ENCODE measurements at regions not wholly inside any gene's neighbourhood (a gene's known extent, or its start where the extent isn't known, plus 50 kb on each side); places are given as distances from the start of the nearest gene placed in this dataset.

DNA sequence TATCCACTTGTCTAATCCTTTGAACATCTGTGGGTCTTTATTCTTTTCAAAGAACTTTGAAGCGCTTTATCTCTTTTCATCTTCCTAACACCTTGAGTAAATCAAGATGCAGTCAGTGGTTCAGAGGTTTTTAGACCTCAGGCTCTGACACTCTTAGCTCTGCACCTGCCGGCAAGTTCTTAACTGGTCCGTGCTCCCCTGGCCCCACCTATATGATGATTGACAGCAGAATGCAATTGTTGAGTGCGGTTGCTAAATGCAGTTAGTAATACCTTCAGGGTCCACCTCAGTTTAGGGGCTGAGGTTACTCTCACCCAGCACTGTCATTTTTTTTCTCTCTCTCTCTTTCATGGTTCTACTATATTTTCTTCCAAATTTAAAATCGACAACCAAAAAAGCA, 854.2 kb upstream of the AUTS2 start:
- no peak for DNase-seq (ENCODE audit: low read depth)
- TF ChIP-seq, protein P1, sequence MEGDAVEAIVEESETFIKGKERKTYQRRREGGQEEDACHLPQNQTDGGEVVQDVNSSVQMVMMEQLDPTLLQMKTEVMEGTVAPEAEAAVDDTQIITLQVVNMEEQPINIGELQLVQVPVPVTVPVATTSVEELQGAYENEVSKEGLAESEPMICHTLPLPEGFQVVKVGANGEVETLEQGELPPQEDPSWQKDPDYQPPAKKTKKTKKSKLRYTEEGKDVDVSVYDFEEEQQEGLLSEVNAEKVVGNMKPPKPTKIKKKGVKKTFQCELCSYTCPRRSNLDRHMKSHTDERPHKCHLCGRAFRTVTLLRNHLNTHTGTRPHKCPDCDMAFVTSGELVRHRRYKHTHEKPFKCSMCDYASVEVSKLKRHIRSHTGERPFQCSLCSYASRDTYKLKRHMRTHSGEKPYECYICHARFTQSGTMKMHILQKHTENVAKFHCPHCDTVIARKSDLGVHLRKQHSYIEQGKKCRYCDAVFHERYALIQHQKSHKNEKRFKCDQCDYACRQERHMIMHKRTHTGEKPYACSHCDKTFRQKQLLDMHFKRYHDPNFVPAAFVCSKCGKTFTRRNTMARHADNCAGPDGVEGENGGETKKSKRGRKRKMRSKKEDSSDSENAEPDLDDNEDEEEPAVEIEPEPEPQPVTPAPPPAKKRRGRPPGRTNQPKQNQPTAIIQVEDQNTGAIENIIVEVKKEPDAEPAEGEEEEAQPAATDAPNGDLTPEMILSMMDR (IDR thresholded peaks at IDR 0.05; ENCODE audit: control insufficient read depth, insufficient read depth, low read depth, low read length, missing control alignments), result no peak
- H3K4me3 ChIP-seq (ENCODE audit: control insufficient read depth, low read depth, low read length), result no peak overlapping the region

DNA sequence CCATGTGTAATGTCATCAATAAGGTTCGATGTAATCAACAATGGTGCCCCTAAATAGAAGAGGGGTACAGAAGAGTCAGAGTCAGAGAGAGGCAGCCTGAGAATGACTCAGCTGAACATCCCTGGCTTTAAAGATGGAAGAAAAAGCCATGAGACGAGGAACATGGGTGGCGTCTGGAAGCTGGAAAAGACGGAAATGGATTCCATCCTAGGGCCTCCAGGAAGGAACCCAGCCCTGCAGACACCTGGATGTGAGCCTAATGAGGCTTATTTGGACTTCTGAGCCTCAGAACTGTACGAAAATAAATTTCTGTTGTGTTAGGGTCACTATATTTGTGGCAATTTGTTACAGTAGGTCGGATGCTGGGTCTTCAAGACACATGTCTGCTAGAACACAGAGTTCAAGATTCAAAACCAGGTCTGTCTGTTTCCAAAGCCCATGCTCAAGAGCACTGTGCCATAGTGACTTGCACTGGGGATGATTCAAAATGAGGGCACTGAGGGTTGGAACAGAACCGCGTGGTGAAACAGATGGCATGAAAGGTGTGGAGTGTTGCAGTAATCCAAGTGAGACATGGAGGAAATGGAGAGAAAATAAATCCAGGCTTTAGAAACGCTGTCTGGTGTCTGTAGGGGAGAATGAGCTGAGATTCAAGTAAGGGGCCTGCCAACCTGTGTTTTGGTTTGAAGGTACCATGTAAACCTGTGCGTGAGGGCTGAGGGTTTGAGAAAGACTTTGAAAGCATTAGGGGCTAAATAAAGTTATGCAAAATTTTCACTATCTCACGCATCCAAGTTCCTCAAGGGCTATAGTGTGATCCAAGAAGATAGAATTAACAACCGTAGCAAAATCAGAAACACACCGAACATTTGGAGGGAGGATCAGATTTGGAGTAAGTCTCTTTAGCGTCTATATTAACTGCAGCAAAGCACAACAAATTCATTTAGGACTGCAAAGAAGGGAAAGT, 849.1 kb upstream of the AUTS2 start:
- H3K4me3 ChIP-seq (ENCODE audit: control insufficient read depth, low read depth, low read length), result no peak overlapping the region
- DNase-seq (ENCODE audit: low read depth), result no peak
- TF ChIP-seq, protein P1 (IDR thresholded peaks at IDR 0.05; ENCODE audit: control insufficient read depth, insufficient read depth, low read depth, low read length, missing control alignments), result no peak

DNA sequence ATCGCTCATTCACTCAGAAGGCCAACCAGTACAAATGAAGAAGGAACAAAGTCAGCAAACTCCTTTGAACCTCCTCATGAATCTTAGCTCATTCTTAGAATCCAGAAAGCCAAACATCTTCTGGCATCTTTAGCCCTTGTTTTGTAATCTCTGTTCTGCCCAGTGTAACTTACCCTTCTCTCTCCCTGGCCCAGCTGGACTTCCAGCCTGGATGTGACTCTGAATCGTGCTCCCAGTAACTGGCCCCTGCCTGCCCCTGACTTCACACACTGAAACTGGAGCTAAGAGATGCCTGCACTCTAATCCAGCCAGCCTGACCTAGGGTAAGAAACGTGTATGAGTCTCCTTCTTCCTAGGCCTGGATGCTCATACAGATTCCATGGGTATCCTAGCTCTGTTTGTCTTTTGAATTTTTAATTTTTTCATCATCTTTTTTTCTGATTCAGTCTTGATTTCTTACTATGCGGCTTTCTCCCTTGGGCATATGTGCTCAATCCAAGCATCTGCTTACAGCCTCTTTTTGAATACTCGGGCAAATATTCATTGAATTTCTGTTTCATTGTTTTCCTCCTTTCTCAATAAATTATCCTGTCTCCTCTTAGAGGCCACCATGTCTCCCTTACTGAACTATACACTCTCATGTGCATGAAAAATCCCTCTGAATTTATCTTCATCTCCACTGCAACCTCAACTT, 845.6 kb upstream of the AUTS2 start:
- TF ChIP-seq, protein P1 (IDR thresholded peaks at IDR 0.05; ENCODE audit: control insufficient read depth, insufficient read depth, low read depth, low read length, missing control alignments), result no peak
- no peak overlapping the region for H3K4me3 ChIP-seq (ENCODE audit: control insufficient read depth, low read depth, low read length)
- DNase-seq (ENCODE audit: low read depth), result no peak

DNA sequence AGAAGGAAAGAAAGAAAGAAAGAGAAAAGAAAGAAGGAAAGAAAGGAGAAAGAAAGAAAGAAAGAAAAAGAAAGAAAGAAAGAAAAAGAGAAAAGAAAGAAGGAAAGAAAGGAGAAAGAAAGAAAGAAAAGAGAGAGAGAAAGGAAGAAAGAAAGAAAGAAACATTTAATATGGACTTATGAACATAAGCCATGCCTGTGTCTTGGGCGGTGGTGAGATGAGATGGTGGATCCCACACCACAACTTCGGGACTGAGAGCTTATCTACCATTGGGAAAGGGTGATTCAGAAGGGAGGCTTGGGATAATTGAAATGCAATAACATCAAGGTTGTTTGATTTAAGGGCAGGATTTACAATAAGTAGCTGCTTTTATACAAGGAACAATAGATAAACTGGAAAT, 843.9 kb upstream of the AUTS2 start:
- TF ChIP-seq, protein P1 (IDR thresholded peaks at IDR 0.05; ENCODE audit: control insufficient read depth, insufficient read depth, low read depth, low read length, missing control alignments), result no peak
- DNase-seq (ENCODE audit: low read depth), result no peak
- no peak overlapping the region for H3K4me3 ChIP-seq (ENCODE audit: control insufficient read depth, low read depth, low read length)

DNA sequence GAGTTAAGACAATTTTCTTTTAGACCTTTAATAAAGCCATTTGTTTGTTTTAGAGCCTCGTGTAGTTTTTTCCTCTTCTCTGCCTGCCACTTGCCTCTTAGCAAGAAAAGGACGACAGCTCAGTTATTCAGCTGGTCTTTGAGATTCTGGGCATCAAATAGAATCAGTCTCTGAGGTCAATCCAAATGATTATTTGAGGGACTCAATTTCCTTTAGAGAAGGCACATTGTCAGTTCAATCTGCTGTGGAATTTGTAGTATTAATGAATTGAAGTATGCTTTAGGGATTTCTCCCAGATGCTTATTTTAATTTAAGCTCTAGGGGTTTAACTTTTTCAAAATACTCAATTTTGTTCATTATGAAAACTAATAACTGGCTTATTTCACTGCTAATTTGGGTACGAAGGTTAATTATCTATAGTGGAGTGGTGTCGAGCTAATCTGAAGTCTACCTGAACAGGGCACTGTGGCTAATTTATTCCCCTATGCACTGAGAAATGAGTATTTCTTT, 841.2 kb upstream of the AUTS2 start:
- DNase-seq (ENCODE audit: low read depth), result no peak
- TF ChIP-seq, protein P1 (IDR thresholded peaks at IDR 0.05; ENCODE audit: control insufficient read depth, insufficient read depth, low read depth, low read length, missing control alignments), result no peak

DNA sequence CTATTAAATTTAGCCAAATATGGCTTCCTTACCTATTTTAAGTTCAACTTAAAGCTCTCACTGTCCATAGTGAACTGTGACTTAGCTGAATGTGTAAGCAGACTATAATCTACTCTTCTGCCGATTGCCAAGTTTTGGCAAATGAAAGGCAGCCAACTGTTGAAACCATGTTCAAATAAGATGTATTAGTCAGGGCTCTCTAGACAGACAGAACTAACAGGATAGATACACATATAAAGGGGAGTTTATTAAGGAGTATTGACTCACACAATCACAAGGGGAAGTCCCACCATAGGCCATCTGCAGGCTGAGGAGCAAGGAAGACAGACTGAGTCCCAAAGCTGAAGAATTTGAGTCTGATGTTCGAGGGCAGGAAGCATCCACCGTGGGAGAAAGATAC, 837.7 kb upstream of the AUTS2 start:
- TF ChIP-seq, protein P1 (IDR thresholded peaks at IDR 0.05; ENCODE audit: control insufficient read depth, insufficient read depth, low read depth, low read length, missing control alignments), result no peak
- DNase-seq (ENCODE audit: low read depth), result peak; percentile 3
- no peak overlapping the region for H3K4me3 ChIP-seq (ENCODE audit: control insufficient read depth, low read depth, low read length)

More for the DNA sequence above, 841.2 kb upstream of the AUTS2 start:
- H3K4me3 ChIP-seq (ENCODE audit: control insufficient read depth, low read depth, low read length), result no peak overlapping the region
